GM19324 (cell line): ENCODE measurements at regions not wholly inside any gene's neighbourhood (a gene's known extent, or its start where the extent isn't known, plus 50 kb on each side); places are given as distances from the start of the nearest gene placed in this dataset.
A peak's percentile ranks its signal among the peaks of the same experiment; 100 is the strongest.
"Not testable (repeated sequence)": the region's sequence is repeated elsewhere in the genome, so short reads cannot be mapped to it uniquely, and the experiment has no call there.

Experiments used
- ATAC-seq: cut with Tn5 transposase; IDR thresholded peaks from one replicate; pipeline ENCODE4 v1.9.1; 2021; ENCODE audit warnings: mild to moderate bottlenecking, moderate library complexity; ENCODE audit not compliant: unreplicated experiment, low FRiP score

GRCh38 chr3:181916013-181916412 is 204.3 kb downstream of the SOX2 start:
- no peak for ATAC-seq

- no peak for ATAC-seq
Measured at GRCh38 chr3:181917027-181917426, 205.3 kb downstream of the SOX2 start.

DNA sequence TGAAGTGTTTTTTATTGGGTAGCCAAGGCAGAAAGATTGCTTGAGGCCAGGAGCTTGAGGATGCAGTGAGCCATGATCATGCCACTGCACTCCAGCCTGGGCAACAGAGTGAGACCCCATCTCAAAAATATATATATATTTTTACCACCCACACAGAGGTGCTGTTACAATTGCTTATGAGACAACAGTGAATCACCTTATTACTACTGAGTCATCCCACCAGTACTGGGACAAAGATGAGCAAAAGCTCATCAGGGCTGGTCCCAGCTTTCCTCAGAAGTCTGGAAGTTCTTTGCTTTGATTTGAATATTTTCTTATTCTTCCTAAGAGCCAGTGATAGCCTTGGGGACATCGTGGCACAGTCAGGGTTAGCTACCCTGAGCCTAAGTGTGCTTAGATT is 207.7 kb downstream of the SOX2 start:
- ATAC-seq, result no peak

DNA sequence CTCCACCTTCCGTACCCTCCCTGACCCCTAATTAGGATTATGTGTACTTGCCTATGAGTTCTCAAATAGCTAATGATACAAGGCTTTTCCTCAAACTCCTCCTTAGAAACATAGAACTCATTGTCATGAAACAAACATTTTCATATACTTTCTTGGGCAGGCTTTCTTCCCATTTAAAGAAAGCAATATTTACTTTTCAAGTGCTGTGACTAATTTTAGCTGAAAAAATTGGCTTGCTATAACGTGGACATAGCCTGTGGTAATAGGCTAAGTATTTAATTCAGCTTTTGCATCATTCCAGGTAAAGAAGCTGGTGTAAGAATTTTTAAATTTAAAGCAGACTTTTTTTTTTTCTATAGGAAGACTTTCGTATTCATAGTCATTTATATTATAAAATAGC is 208.7 kb downstream of the SOX2 start:
- no peak for ATAC-seq

DNA sequence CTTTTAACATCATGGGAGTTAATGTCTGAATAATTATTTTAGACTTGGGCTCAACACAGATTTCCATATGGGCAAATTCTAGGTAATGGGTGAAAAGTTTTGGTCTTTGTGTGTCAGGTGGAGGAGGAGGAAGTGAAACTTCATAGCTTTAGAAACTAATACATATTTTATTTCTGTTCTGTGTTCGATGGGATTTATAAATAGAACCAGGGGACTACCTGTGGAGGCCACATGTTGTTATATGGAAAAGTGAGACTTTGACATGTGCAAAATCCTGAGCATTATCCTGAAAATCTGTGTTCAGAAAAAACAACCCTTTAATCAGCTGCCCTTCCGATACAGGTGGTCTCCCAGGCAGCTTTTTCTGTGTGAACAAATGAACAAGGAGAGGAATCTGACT is 209.5 kb downstream of the SOX2 start:
- peak; percentile 89 for ATAC-seq

- ATAC-seq, result not testable (repeated sequence)
Measured at GRCh38 chr3:181925841-181926240, 214.1 kb downstream of the SOX2 start.

GRCh38 chr3:181929501-181929900 is 217.8 kb downstream of the SOX2 start:
- ATAC-seq, result no peak

DNA sequence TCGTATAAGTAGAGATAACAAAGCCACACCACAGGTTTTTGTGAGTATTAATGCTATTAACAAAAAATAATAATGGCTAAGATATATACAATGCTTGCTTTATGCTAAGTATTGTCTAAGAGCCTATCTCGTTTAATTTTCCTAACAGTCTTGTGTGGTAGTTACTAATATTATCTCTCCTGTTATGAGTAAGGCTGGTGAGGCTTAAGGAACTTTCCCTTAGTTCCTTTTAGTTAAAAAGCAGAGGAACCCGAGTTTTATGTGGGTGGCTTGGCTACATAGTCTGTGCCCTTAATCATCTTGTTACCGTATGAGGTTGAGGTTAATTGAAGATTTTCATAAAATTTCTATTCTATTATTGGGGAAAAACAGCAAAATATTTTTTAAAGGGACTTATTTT is 218.4 kb downstream of the SOX2 start:
- ATAC-seq, result no peak

- no peak for ATAC-seq
Measured at GRCh38 chr3:181932039-181932438, 220.3 kb downstream of the SOX2 start.

GRCh38 chr3:181933052-181933618 is 221.4 kb downstream of the SOX2 start:
- no peak for ATAC-seq

DNA sequence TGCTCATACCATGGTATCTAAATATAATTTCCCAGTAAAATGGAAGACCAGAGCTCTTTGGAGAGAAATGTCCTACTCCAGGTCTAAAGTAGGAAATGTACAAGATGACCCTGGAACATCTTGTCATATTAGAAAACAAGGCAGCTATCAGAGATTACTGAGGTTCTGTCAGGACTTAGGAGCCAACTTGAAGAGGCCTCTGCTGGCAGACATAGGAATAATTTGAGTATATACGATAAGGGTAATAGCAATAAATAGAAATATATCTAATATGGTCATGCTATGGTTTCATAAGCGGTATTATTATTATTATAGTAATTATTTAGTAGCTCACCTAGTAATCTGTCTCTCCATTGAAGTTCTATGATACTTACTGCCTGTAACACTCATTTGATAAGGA is 224.2 kb downstream of the SOX2 start:
- ATAC-seq, result no peak

DNA sequence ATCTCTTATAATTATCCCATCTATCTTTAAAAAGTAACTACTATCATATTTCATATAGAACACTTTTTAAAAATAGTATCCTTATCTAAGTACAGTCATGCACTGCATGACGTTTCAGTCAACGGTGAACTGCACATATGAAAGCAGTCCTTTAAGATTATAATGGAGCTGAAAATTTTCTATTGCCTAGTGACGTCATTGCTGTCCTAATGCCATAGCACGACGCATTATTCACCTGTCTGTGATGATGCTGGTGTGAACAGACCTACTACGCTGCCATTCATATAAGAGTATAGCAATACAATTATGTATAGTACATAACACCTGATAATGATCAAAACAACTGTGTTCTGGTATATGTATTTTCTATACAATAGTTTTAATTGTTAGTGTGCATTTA is 225.0 kb downstream of the SOX2 start:
- no peak for ATAC-seq

GRCh38 chr3:181938580-181938979 is 226.9 kb downstream of the SOX2 start:
- not testable (repeated sequence) for ATAC-seq

DNA sequence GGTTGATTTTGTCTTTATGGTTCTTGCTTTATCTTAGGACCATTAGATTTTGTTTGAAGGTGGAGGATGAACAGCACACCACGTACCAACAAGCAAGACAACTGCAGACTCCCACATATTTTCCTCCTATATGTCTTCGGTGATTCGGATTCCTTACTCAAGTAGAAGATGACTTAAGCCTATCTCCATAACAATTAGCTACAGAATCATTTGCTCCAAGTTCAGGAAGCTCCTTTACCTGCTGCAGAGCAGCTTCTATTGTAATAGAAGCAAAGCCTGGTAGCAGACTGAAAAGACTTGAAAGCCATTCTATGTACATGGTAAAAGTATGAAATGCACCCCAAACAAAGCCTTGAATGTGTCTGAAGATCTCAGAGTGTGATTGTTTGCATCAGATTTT is 229.0 kb downstream of the SOX2 start:
- ATAC-seq, result no peak

GRCh38 chr3:181941250-181941649 is 229.5 kb downstream of the SOX2 start:
- no peak for ATAC-seq

DNA sequence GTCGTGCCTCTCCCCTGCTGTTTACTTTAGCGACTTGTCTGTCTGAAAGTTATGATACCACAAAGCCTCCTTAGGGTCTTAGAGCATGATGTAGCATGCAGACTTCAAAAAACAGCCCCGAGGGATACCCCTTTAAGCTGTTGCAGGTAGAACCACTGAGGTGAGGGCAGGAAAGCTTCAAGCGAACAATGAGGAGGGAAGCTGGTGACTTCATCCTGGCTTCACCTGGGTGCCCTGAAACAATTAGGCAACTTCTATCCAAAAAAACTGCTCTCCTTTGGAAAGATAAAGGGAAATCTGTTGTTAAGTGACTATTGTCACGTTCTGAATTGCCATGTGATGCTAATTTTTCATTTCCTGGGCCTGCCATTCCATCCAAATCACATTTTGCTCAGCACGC is 231.6 kb downstream of the SOX2 start:
- no peak for ATAC-seq

GRCh38 chr3:181947606-181948005 is 235.9 kb downstream of the SOX2 start:
- no peak for ATAC-seq

DNA sequence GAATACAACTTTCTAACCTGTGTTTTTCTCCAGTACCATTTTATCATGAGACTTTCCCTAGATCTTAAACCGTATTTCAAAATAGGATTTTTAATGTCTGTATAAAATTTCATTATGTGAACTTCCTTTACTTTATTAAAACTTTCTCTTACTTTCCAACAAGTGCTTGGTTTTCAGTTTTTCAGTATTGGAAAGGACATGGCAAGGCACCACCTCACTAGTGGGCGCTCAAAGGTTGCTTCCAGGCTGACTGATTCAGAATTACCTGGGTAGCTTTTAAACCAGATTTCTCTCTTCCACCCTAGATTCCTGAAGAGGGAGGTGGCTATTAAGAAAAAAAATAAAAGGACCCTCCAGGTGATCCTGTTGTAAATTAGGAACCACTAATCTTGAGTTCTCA is 236.6 kb downstream of the SOX2 start:
- no peak for ATAC-seq

DNA sequence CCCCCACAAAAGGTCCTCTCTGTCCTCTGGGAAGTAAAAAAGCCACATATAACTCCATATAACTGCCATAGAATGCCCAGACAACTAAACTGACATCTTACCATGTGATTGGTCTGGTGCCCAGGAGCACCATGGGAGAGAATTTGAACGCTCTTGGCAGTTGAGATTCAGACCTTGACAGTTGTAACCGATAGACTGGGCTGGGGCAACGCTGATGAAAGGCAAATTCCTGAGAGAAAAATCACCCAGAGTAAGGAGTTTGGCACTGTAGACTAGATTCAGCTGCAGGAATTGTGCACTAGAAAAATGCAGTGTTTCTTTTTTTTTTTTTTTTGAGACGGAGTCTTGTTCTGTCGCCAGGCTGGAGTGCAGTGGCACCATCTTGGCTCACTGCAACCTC is 240.5 kb downstream of the SOX2 start:
- no peak for ATAC-seq

DNA sequence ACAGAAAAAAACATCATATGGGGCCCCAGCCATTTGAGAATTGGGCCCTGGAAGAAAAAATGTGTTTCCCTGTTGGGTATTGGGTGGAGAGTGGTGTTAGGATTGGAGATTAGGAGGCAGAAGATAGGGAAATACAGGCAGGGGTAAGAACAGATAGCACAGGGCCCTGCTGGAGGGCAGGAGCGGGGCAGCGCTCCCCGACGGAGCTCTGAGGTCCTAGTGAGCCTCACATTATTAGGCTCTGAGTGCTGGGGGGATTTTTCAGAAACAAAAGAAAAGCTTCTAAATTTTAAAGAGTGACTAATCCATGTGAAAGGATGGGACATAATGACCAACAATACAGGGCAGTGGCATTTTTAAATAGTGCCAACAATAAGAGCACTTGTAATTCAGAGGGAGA is 241.2 kb downstream of the SOX2 start:
- ATAC-seq, result no peak

DNA sequence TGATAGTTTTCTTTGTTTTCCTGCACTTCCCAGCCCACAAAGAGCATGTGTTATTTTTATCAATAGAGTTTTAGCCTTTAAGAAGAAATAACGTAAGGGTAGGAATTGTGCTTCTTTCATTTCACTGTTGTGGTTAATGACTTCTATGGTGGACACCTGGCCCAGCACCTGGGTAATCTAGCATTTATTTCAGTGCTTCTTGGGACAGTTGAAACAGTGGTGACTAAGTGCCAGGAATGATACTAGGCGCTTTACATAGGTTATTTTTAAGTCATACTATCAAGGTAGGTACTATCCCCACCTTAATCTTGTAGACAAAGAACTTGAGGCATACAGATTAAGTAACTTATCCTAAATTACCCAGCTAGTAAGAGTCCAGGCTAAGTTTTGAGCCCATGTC is 243.8 kb downstream of the SOX2 start:
- no peak for ATAC-seq

DNA sequence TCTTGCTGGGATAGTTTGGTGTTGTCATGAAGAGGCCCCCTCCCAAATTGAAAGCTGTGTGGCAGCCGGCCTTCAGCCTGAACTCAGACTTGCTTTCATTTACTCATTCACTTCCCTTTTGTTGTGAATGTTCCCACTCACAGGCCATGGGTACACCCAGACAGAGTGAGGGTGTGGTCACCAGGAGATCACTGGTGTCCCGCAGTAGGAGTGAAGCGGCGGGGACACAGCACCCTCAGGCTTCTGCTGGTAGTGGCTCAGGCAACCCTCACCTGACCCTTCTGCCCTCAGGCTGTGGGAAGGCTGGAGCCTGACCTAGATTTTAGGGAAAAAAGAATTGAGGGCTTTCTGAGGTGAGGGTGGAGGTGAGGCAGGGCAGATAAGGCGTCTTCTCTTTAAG is 244.4 kb downstream of the SOX2 start:
- ATAC-seq, result no peak

GRCh38 chr3:181966393-181966792 is 254.7 kb downstream of the SOX2 start:
- ATAC-seq, result no peak
